Stimulated activated CD4-positive, alpha-beta T cell treated with anti-CD3 and anti-CD28 coated beads, Interleukin-15, amount 100 ng/mL, for 24 hours (primary cell): ENCODE measurements at regions not wholly inside any gene's neighbourhood (a gene's known extent, or its start where the extent isn't known, plus 50 kb on each side); places are given as distances from the start of the nearest gene placed in this dataset.

ENCODE experiments used
- DNase-seq: peaks from one replicate; pipeline ENCODE4 v3.0.0-alpha.2; 2020

DNA sequence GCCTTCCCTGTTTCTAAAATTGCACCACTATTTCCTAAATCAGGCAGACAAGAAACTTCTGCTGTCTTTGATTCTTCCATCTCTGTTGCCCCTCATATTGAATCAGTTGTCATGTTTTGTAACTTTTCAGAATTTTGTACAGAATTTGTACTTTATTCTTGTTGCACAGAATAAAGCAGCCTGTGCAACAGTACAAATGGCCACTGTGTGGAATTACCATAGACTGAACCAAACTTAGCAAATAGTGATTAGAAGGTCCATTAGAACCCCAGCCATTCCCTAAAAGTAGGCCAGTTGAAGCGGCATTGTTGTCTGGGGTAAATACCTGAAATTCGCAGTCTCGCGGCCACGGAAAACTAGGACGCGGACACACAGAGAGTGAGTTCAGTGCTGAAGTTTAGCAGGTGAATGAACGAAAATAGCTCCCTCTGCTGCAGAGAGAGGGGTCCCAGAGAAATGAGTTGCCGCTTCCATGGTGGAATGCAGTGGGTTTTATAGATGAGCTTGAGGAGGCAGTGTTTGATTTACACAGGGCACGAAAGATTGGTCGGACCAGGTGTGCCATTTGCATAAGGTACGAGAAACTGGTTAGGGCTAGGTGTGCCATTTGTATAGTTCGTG is 71.8 kb downstream of the C4orf33 start:
- DNase-seq: no peak

DNA sequence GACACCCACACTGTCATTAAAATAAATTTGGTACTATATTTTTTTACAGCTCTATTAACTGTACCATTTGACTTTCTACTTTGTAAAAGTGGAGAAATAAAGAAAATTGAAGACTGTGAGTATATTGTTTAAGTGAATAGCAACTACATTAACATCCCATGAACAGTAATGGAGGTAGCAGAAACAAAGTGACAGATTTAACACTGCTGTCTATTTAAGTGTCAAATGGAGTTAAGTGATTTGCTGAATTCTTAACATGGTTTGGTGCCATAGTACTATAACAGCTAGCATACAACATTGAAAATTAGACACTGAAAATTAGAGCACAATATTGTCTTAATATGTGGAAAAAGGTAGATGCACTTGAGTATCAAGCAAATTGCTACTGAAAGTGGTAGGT is 76.2 kb downstream of the C4orf33 start:
- no peak for DNase-seq

DNA sequence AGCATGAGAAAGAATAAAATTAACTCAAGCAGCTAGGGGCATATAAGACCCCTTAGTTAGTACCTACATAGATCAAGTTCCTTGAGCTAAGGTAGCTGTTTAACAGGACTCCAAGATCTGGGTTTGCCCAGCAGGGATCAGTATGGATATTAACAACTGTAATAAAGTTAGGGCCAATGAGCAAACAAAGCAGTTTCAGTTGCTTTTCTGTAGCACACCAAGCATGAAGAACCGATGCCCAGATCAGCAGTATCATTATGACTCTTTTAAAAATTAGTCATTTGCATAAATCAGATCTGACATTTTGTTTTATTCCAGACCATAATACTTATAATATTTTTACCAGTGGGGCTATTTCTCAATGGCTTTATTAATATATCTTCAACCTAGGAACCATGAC is 80.9 kb downstream of the C4orf33 start:
- DNase-seq: no peak

DNA sequence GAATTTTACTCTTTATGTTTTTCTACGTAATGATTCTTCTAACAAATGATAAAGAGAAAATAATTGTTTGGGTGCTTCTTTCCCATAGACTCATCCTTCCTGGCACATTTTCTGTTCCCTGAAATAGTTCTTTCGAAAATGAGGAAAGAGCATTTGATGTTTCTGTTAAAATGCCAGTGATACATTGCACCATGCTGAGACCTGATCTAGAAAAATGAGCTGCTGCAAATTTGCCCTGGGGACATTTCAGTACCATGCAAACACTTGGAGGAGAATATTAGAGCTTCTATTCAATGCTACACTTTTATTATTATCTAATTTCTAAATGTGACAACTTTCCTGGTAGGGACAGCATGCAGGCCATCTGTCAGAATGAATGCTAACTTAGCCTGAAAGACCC is 83.3 kb downstream of the C4orf33 start:
- DNase-seq: no peak

DNA sequence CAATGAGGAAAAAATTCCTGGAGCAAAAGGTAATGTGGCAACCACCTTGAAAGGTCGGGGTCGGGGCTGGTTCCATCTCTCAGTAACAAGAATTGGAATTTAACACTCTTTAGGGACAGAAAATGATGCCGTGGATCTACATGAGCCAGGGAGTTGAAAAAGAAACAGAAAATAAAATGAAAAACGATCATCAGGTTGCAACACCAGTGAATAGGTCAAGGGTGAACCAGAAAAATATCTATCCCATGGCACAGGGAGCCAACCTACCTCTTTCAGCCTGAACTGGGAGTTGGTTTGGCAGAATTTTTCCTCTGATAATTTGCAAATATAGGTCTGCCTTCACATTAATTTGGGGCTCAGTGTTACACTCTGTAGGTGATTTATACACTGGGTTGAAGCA is 93.7 kb downstream of the C4orf33 start:
- no peak for DNase-seq

DNA sequence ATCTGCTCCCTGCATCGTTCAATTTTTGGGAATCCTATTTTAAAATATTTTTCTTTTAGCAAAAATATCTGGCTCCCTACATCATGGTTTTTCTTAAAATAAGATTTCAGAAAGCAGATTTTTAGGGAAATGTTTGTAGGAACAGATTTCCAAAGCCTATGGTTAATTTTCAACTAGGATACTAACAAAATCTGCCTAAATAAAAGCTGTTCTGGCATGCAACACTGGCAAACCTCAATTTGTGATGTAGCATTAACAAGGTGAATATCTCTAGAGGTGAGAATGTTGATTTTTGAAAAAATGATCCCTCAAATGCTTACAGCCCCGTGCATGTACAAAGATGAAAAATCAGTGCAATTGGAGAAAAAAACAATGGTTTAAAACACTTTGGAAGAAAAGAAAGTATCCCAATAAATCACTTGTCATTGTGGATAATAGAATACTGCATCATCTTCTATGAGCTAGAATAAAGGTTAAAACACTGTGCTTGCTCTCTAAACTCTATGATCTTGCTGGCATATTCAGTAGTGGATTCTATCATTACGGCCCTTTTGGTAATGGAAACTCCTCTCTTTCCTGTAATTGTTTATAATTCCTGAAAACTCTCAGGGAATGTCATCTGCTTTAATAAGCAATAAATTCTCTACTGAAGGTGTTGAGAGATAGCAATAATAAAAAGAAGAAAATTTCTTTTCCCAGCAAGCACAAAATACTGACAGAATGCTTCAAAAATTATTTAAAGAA is 97.6 kb downstream of the C4orf33 start:
- no peak for DNase-seq

DNA sequence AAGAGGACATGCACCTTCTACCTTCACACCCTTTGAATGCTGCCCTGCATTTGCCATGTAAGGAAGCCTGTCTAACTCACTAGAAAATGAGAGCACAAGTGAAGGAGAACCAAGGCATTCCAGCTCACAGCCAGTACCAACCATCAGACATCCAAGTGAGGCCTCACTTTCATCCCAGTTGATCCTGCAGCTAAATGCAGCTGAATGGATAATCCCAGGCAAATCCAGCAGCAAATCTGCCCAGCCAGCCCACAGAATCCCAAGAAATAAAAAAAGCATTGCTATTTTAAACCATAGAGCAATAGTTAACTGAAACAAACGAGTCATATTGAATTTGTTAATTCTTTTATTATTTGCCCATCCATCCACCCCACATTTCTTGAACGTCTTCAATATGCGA is 112.5 kb downstream of the C4orf33 start:
- no peak for DNase-seq

DNA sequence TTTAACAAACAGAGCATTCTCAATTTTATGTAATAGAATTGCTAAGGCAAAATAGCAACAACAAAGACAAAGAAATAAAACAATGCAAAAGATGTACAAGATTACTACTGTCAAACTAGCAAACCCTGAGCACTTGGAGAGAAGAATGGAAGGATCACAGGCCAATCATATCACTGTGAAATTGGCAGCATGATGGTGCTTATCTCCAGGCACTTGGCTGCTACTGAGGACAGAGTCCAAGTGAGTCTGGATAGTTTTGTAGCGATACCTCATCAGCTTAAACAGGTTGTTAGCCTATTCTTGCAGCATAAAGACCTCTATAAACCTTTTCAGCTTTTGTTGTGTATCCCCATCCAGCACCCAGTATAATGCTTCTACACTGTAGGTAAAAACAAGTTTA is 117.7 kb downstream of the C4orf33 start:
- DNase-seq: no peak

DNA sequence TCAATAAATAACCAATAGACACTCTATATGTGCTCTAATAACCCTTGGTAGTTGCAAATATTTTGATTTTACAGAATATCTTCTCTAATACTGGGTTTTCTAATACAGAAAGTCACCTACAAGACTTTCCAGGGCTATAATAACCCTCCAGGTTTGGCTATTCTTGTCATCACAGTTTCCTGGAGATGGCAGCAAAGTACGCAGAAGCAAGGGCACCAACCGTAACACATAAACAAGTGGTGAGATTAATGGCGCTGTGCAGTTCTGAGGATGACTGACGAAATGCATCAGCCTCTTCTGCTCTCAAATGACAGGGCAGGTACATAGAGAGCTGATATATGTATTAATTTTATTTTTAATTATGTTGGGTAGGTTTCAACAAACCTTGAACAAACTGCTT is 122.4 kb downstream of the C4orf33 start:
- DNase-seq: no peak

DNA sequence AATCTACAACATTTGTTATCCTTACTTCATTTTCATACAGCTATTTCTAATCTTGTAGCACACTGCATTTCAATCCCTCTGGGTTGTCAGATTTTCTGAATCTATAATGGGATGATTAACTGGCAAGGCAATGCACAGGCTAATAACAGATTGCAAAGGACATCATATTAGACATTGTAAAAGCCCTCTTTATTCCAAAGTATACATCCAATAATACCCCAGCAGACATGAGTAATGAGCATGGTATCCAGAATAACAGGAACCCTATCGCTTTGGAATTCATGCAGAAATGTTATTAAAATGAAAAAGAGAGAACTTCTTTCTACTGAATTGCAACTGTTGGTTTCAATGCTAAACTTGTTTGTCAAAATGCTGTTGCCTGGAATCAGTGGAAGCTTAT is 122.9 kb downstream of the C4orf33 start:
- no peak for DNase-seq

DNA sequence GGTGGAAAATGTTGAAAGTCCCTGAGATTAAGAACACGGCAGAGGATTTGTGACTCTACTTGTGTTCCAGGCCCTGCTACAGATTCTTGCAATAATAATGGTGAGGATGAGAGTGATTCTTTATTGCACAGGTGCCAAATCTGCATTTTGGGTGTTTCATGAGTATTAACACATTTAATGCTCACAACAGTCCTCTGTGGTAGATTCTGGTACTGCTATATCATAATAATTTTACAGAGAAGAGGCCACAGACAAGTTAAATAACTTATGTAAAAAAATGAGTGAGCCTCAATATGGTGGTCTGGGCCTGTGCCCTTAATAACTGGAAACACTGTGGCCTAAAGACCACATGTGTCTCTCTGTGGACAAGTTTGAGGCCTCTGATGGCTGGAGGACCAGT is 124.3 kb downstream of the C4orf33 start:
- DNase-seq: no peak

DNA sequence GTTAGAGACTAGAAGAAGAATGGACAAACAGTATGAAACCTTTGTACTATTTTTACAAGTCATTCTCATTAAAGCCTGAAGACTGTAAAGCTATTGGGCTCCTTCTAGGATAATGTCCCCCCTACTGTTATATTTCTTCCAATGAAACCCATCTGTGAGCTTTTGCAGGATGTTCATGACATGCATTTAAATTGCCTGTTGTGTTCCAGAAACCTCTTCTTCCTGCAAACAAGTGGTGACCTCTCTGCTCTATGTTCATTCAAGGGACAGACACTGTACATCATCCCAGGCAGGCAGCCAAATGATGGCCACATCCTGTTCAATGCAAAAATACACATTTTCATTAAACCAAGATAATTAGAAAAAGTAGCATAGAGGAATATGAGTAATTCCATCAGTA is 128.0 kb downstream of the C4orf33 start:
- no peak for DNase-seq

DNA sequence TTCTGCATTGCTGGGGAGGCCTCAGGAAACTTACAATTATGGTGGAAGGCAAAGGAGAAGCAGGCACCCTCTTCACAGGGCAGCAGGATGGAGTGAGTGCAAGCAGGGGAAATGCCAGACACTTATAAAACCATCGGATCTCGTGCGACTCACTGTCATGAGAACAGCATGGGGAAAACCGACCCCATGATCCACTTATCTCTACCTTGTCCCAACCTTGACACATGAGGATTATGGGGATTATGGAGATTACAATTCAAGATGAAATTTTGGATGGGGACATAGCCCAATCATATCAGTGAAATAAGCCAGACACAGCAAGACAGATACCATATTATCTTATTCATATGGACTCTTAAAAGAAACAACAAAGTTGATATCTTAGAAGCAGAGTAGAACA is 134.9 kb downstream of the C4orf33 start:
- DNase-seq: no peak

DNA sequence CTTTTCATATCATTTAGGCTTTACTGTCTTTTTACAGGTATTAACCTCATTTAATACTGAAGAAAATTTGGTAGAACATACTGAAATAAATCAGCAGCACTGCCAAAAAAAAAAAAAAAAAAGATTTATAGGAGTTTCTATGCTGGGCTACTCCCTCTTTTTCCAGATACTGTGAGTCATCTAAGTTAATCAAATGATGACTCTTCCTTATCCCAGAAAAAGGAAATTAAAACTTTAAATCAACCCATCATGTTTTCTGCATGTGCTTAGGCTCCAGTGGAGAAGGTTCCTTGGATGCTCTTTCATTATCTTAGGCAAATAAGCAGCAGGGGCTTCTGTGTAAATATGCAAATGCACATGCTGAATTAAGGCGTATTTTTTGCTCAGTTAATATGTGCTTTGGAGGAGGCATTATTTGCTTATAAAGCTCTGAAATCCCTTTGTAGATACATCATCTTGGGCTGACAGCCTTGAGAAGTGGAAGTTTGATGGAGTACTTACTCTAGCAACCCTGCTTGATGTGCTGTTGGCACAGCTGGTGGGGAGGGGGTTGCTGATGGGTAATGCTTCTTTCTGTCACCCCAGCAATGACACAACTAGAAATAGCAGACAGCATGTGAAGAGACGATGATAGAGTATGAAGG is 136.1 kb downstream of the C4orf33 start:
- no peak for DNase-seq

DNA sequence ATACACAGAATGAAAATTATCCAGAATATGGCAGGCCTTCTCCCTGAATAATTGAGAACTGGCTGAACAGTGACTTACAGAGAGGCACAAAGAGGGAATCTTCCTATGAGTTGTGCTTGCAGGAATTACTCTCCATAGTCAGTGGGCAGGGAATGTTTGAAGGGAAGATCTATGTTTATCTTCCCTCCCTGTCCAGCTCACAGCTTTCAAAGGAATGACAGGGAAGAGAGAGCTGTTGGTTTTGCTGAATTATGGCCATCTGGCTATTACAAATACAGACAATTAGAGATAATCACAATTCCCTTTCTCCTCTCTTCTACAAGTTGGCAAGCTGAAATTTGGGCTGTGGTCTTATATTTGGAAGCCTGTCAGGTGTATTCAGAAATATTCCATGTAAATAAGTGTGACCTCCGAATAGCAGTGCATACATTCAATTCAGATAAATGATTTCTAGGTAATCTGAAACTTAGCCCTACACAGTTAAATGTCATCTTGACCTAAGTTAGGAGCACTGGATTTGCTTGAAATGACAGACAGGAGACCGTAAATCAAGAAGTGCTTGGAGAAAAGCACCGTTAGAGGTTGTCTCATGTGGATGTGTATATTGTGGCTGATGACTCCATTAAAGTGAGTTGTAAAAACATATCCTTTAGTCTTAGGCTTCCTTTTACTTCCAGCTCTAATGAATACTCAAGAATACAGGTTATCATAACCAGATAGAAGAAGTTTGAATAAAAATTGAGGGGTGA is 136.8 kb downstream of the C4orf33 start:
- DNase-seq: no peak

DNA sequence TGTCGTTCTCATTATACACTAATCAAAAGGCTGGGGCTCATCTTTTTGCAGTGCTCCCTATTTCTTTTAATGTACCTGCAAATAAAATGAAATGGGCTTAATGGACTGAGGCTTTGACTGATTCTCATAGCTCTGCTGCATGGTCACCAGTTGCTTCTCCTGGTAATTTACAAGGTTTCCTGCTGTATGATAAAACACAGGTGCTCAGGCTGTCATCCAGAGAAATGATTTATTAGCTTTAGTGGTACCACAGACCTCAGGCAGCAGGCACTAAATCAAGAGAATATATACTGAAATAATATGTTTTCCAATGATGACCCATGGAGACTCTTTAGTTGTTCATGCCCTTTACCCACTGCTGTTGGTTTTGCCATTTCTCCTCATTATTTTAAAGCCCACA is 137.7 kb downstream of the C4orf33 start:
- no peak for DNase-seq

DNA sequence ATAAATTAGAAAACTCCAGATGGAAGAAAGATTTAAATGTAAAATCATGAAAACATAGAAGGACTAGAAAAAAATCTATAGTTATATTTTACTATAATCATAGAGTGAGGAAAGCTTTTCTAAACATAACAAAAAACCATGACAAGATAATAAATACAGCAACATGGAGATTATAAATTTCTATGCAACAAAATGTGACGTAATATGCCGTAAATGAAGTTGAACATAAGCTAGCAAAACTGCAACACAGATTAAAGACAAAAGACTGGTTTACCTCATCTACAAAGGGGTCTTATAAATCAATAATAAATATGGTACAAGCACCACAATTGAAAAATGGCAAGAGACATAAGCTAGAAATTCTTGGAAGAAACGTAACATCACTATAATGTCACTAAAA is 140.4 kb downstream of the C4orf33 start:
- no peak for DNase-seq

DNA sequence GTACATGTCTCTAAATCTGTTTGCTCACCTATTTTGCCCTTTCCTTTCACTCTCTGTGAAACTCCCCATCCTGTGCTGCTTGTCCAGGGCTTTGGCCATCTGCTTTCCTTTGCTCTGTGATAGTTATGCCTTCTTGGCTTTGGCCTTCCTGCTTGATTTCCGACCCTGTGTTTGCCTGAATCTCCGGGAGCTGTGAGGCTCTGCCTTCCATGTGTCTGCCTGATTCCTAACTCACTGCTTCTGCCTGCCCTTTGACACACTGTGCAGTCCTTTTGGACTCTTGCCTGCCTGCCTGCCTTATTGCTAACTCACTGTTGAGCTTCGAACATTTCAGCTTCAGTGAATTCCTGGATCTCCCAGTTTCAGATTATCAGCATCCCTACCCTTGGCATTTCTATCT is 143.1 kb downstream of the C4orf33 start:
- DNase-seq: no peak

DNA sequence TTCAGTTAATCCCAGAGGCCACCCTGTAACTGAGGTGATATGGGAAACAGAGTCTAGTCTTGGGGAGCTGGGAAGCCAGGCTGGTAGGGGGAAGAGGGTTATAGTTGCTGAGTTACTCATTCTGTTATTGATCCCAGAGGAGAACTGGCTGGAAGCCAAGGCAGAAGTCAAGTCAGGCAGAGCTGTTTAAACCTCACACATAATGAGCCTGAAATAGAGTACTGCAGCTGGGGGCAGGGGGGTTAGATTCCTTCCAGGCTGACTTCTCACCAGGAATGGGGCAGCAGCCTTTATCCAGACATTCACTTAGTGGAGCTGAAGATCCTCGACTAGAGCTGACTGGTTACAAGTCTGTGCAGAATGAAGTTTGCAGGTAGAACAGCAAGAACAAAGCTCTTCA is 144.9 kb downstream of the C4orf33 start:
- no peak for DNase-seq

DNA sequence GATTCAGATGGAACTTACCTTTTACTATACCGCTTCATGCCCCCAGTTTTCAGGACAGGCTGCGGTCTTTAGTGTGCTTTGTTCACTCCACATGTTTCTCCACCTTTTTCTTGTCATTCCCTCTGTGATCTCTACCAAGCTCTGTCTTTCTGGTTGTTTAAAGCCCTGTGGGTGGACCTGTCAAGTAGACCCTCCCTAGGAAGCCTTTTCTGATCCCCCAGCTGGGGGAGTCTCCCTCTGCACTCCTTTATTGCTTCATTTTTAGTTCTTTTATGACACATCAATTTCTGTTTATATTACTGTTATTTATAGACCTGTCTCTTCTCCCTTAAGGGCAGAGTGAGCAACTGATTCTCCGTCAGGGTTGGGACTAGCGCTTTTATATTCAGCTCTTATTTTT is 150.2 kb downstream of the C4orf33 start:
- DNase-seq: no peak

DNA sequence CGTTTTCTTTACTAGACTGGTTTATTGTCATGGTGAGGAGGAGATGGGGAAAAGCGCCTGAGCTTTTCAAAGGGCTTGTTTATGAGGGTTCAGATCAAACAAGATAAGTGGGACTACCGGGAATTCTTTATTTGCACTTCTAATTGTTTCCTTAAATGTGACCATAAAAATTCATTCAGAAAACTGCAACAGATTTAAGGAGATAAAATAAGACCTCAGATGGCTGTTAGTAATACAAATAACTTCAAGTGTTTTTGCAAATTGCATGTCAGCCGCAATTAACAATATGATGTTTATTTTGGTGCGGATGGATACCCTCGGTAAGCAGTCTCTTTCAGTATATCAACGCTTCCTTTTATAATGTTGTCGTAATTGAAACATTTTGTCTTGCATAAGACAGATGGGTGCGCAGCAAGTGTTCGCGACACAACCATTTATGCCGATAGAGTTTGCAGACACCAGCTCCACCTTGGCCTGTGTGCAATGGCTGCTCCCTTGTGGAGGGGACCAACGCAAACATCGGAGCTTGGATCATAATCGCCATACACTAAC is 151.0 kb downstream of the C4orf33 start:
- DNase-seq: no peak

DNA sequence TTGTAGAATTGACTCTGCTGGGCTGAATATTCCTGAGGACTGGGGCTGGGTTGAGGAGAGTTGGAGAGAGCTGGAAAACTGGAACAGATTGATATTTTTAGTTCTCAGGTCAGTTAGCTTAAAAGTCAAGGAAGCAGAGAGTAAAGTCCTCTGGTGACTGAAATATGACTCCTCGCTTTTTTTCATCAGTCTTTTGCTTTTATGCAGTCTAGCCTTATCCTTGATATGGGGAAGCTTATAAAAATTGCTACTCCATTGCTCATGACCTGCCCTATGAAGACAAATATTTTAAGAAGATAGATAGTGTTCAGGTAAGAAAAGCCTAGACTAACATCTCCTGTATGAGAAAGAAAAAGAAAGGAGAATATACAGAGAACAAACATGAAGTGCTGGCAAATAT is 152.7 kb downstream of the C4orf33 start:
- DNase-seq: no peak

DNA sequence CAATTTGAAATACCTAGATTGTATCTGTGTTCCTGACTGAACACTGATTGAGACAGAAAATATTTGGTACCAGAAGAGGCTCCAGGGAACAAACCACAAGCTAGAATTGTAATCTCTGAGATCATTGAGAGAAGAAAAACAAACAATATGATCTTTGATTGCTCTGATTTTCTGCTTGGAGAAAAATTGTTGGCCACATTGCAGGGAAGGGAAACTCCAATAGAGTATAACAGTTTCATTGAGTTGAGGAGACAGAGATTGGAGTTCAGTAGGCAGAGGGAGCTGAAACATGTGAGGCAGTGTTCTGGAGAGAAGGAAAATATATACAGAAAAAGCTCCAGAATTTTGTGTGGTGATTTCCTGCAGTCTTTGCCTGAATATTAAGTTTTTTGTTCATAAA is 158.2 kb downstream of the C4orf33 start:
- no peak for DNase-seq

DNA sequence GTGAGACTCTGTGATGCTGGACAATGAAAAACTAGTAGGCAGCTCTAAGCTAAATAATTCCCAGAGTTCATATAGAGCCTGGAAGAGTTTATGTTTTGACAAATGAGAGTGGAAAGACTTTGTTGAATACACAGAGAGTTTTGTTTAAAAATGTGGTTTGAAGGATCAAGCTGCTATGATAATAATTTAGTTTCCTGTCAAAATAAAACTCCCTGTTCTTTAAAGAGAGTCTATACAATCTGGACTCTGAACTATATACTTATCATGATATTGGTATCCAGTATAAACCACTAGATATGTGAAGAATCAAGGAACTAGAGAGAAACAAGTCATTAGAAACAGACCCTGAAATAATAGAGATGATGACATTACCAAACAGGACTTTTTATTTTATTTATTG is 158.6 kb downstream of the C4orf33 start:
- no peak for DNase-seq
